NCI-H69 (cell line): ENCODE measurements at regions not wholly inside any gene's neighbourhood (a gene's known extent, or its start where the extent isn't known, plus 50 kb on each side); places are given as distances from the start of the nearest gene placed in this dataset.

Source experiments
- DNase-seq: peaks from one replicate; lab custom pipeline; 2025; lab: John Stamatoyannopoulos, UW

GRCh38 chr4:15286041-15286440, 141.8 kb upstream of the C1QTNF7 start:
- DNase-seq = no peak

DNA sequence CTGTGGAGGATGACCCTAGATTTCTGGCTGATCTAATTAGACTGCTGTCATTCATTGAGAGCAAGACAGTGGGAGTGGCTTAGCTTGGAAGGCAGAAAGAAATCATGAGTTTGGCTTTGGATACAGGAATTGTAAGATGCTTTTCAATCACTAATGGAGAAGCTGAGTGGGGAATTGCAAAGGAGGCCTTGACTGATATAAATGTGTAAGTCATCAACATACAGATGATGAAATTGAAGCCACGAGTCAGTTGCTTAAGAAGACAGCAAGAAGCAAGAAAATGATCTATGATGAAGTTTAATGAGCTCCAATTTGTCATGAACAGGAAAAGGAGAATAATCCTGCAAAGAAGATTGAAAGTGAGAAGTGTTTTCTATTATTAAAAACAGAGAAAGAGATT, 136.7 kb upstream of the C1QTNF7 start:
- DNase-seq = no peak

GRCh38 chr4:15293711-15294110, 134.1 kb upstream of the C1QTNF7 start:
- DNase-seq = no peak

- no peak for DNase-seq
These were observed 133.6 kb upstream of the C1QTNF7 start for GRCh38 chr4:15294202-15294601.

- DNase-seq = no peak
These were observed 133.0 kb upstream of the C1QTNF7 start for GRCh38 chr4:15294832-15295231.

DNA sequence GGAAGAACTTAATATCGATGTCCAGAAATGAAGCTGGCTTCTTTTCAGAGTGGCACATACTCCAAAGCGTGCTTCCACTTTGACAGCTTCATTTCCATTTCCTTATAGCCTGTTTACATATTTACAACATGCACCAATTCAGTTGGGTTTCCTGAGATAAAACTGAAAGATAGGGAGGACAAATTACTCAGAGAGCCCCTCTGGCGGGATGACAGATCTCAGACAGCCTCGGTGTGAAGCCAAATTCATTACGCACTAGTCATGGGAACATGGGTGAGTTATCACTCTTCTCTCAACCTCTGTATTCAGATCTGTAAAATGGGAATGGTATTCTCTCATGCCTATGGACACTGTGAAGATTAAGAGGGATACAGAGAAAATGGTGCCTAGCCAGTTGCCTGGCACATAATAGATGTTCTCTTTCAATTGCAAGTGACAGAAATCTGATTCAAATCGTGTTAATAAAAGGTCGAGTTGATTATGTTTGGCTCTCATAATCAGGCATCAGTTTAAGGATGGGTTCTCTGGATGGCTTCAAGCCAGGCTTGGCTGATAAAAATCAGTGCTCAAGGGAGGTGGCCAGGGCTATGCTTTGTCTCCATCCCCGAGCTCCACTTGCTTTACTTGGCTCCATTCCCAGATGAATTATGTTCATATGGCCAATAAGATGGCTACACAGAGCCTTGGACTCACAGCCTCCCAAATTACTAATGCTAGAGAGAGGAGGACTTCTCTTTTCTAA, 132.2 kb upstream of the C1QTNF7 start:
- peak; percentile 22 for DNase-seq

- no peak for DNase-seq
These were observed 130.5 kb upstream of the C1QTNF7 start for GRCh38 chr4:15297344-15297743.

- DNase-seq = no peak
These were observed 128.2 kb upstream of the C1QTNF7 start for GRCh38 chr4:15299627-15300026.

GRCh38 chr4:15303052-15303641, 124.7 kb upstream of the C1QTNF7 start:
- no peak for DNase-seq

DNA sequence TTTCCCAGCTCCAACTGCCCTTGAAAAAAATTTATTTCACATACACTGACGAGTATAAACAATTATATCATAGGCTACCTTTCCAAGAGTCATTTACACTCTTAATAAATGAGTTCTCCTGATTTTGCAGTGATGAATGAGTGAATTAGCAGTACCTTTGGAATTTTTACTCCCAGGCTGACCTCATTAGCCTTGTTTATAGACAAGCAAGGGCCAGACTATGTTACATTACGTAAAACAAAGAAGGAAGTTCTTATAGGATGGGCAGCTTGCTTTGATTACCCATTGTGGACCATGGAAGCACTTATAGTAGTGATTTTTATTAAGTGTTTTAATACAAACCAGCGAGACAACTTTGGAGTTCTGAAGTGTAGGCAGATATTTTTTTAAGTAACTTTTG, 112.9 kb upstream of the C1QTNF7 start:
- DNase-seq = no peak

- DNase-seq = no peak
These were observed 110.6 kb upstream of the C1QTNF7 start for GRCh38 chr4:15317246-15317645.

- DNase-seq = no peak
These were observed 109.0 kb upstream of the C1QTNF7 start for GRCh38 chr4:15318621-15319348.

GRCh38 chr4:15320121-15320678, 107.6 kb upstream of the C1QTNF7 start:
- no peak for DNase-seq

GRCh38 chr4:15322006-15322405, 105.8 kb upstream of the C1QTNF7 start:
- no peak for DNase-seq

DNA sequence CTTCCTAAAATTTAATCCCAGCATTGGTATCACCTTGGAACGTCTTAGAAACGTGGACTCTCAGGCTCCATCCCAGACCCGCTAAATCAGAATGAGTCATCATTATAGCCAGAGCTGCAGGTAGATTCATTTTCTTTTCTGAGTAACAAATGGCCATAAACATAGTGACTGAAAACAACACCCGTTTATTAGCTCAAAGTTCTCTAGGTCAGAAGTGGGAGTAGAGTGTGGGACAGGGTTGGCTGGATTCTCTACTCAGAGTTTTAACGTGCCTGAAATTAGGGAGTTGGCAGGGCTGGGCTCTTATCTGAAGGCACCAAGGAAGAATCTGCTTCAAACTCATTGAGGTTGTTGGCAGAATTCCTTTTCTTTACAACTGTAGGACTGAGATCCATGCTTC, 101.8 kb upstream of the C1QTNF7 start:
- DNase-seq = no peak

DNA sequence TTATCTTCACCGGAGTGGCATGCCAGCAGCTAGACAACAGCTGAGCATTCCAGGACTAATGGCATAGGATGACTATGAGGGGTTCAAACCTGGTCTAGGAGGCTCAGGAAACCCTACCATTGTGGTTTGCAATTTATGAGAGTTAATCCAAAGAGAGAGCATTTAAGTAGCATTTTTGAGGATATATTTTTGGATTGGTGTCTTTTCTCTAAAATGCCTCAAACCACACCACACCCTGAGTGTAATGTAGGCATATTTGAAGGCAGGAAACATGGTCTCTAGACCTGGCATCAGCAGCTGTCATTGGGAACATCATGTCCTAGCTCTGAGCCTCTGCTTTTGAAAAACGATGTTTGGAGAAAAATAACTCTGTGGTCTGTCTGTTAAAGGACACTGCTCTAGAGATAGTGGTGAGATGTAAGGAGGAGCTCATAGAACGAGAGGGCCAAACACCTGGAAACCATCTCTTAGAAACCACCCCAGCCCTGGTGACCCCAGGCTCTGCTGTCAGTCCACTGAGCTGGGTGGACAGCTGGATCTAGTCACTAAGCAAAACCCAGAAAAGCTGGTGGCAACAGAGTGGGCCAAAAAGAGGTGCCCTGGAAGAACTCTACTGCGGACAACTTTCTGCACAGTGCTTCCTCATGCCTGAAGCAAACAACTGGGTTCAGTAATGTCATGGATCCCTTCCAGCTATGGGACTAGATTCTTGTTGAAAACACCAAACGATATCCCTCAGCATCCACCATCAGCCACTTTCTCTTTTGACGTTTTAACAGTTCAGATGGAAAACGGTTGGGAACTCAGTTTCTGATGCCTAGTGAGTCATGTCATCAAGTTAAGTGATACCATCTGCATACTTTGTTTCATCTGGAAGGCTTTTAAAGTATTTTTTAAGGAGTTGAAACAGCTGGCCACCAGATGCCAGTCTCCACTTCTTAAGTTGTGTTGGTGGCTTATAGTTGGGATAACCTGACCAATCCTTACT, 100.2 kb upstream of the C1QTNF7 start:
- DNase-seq = no peak

- DNase-seq = no peak
These were observed 95.9 kb upstream of the C1QTNF7 start for GRCh38 chr4:15331930-15332329.

DNA sequence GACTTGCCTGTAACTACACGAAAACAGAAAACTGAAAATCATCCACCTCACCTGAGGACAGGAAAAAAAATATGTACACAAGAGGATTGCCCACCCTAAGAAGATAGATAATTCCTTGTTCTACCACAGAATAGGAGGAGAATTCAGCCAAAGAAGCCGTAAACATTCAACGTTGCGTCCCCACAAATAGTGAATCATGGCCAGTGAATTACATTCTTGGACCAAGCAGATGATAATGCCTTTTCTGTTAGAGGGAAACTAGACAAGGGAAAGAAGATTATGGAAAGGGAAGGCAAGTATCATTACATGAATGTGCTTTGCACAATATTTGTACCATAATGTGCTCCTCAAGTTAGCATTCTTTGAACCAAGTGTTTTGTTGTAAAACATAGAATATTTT, 95.5 kb upstream of the C1QTNF7 start:
- DNase-seq = no peak

DNA sequence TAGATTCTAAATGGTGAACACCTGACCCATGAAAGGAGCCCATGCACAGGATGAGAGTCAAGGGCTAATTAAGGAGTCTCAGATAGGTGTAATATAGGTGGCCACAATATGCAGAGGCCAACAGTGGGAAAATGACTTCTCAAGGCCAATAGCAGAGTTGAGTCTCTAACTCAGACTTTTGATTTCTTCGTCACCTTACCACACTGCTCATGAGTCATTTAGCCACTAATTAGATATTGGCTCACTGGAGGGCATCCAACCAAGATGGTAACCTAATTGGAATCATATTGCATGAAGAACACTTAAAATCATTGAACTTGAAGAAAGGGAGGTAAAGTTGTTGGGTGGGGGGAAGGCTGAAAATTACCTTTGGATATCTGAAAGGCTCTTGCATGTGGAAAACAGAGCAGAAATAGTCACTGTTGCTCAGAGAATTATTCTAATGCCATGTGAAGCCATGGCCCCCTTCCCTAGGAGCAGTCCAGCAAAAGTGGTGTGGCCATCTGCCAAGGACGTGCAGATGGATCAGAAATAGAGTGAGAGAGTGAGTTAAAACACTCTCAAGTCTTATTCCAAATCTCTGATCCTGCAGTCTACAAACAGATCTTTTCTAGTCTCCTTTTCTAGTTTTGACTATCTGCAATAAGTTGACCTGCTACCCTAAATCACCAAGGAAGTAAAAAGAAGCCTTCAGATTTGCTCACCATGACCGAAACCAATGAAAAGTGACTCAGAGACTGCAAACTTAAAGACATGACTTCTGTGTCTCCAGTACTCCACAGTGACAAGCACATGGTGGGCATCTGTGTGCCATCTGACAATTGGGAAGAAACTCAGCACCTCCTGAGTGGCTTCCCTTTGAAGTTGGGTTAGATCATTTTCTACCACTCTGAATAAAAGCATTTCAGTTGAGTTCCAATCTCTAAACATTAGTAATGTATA, 93.9 kb upstream of the C1QTNF7 start:
- DNase-seq = no peak

DNA sequence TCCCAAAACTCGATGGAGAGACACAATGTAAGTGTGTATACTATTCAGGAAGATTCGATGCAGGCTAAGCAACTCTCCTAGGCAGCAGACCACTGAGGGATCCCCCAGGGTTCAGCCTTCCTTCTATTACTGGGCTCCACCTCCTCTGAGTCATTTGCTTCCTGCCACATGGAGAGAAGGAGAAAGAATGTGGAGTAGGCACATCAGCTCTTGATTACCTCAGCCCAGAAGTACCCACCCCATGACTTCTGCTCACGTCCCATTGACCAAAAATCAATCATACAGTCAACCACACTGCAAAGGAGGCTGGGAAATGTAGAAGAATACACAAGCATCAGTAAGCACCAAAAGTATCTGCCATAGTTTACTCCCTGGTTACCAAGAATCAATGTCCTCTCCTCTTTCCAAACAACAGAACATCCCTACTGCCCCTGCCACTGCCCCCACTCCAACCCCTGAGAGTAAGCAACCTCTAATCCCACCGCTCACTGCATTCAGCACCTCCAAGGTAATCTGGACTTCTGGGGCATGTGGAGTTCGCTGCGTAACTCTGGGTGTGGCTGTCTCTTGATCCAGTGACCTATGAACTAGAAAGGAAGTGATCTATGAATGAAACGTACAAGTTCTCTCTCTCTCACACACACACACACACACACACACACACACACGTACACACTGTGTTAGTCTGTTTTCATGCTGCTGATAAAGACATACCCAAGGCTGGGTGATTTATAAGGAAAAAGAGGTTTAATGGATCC, 91.2 kb upstream of the C1QTNF7 start:
- no peak for DNase-seq
